T47D (cell line): ENCODE measurements at regions not wholly inside any gene's neighbourhood (a gene's known extent, or its start where the extent isn't known, plus 50 kb on each side); places are given as distances from the start of the nearest gene placed in this dataset.

Experiments
- DNase-seq, 2 experiments: peaks; one replicate each; pipeline versions ENCODE4 v3.0.0 to v3.0.0-alpha.2; 2011 to 2012; ENCODE audit warnings: low read depth in 1 of 2, low spot score in 1 of 2
- JUND ChIP-seq: IDR thresholded peaks from 2 replicates; pipeline ENCODE4 v1.6.1; 2012; ENCODE audit warnings: low read depth
- in situ Hi-C: cut with HindIII; loops from 2 replicates; pipeline ENCODE4 v1.10.0; 2016; ENCODE audit warnings: low sequenced_read_pairs, low pct_unique_long_range_greater_than_20kb

- TF ChIP-seq JUND: no peak
- in situ Hi-C loops: no loop called here
- DNase-seq: no peak
Observed at GRCh38 chrX:8864161-8864560, 63.0 kb upstream of the FAM9A start.

- TF ChIP-seq JUND: no peak
Observed at GRCh38 chrX:8861908-8862307, 60.7 kb upstream of the FAM9A start.

GRCh38 chrX:8851231-8851886, 50.2 kb upstream of the FAM9A start:
- DNase-seq: no peak
- no peak for TF ChIP-seq JUND
- in situ Hi-C loops: no loop called here

More at GRCh38 chrX:8861908-8862307, 60.7 kb upstream of the FAM9A start:
- in situ Hi-C loops: no loop called here
- no peak for DNase-seq
